DOHH2 (cell line): ENCODE measurements at regions not wholly inside any gene's neighbourhood (a gene's known extent, or its start where the extent isn't known, plus 50 kb on each side); places are given as distances from the start of the nearest gene placed in this dataset.

Experiments
- H3F3A ChIP-seq: fragments of 200-600 bp; sonication (generic), shearing (Covaris generic); 2 replicates; pipeline ENCODE4 v1.6.0; 2016; ENCODE audit warnings: antibody characterized with exemption, mild to moderate bottlenecking; ENCODE audit not compliant: control insufficient read depth, insufficient read depth
- H3K27ac ChIP-seq: fragments of 200-600 bp; sonication (generic); 2 replicates; pipeline ENCODE4 v1.5.1; 2014; ENCODE audit warnings: low read depth, mild to moderate bottlenecking, low read length, moderate library complexity
- H3K27me3 ChIP-seq: fragments of 200-600 bp; sonication (generic); 2 replicates; pipeline ENCODE4 v1.6.1; 2014; ENCODE audit warnings: mild to moderate bottlenecking, low read length, mixed read lengths; ENCODE audit not compliant: control insufficient read depth
- H3K36me3 ChIP-seq: fragments of 200-600 bp; sonication (generic); 2 replicates; pipeline ENCODE4 v1.6.1; 2014; ENCODE audit warnings: mild to moderate bottlenecking, low read length, moderate library complexity, mixed read lengths; ENCODE audit not compliant: control insufficient read depth
- H3K4me1 ChIP-seq: fragments of 200-600 bp; sonication (generic); 2 replicates; pipeline ENCODE4 v1.6.1; 2014; ENCODE audit warnings: mild to moderate bottlenecking, low read length, mixed read lengths; ENCODE audit not compliant: control insufficient read depth
- H3K4me2 ChIP-seq: fragments of 200-600 bp; sonication (generic); 2 replicates; pipeline ENCODE4 v1.6.0; 2014; ENCODE audit warnings: mild to moderate bottlenecking, low read length, moderate library complexity
- H3K4me3 ChIP-seq: fragments of 200-600 bp; sonication (generic); 2 replicates; pipeline ENCODE4 v1.5.1; 2014; ENCODE audit warnings: mild to moderate bottlenecking, low read length, mixed read lengths
- H3K79me2 ChIP-seq: fragments of 200-600 bp; sonication (generic); 2 replicates; pipeline ENCODE4 v1.6.1; 2014; ENCODE audit warnings: mild to moderate bottlenecking, low read length, mixed read lengths; ENCODE audit not compliant: control insufficient read depth
- H3K9me2 ChIP-seq: fragments of 200-600 bp; sonication (generic); replicated peaks from 2 replicates; pipeline ENCODE4 v1.6.1; 2014; ENCODE audit warnings: mild to moderate bottlenecking, low read length, mixed read lengths; ENCODE audit not compliant: control insufficient read depth
- H3K9me3 ChIP-seq: fragments of 200-600 bp; sonication (generic); 2 replicates; pipeline ENCODE4 v1.6.1; 2014; ENCODE audit warnings: antibody characterized with exemption, low read length, mixed read lengths; ENCODE audit not compliant: control insufficient read depth, insufficient read depth
- H4K20me1 ChIP-seq: fragments of 200-600 bp; sonication (generic); 2 replicates; pipeline ENCODE4 v1.6.0; 2014; ENCODE audit warnings: low read depth, mild to moderate bottlenecking, antibody characterized with exemption, low read length, moderate library complexity; ENCODE audit not compliant: control insufficient read depth, insufficient read depth
- CTCF ChIP-seq: fragments of 200-600 bp; sonication (generic); IDR thresholded peaks from one replicate; pipeline ENCODE4 v1.5.1; 2014; ENCODE audit warnings: antibody characterized with exemption, mild to moderate bottlenecking, low read depth, low read length; ENCODE audit not compliant: poor library complexity, severe bottlenecking
- EZH2phosphoT487 ChIP-seq: fragments of 200-600 bp; sonication (generic); IDR thresholded peaks from 2 replicates; pipeline ENCODE4 v1.6.1; 2017; ENCODE audit warnings: borderline replicate concordance, mild to moderate bottlenecking, antibody characterized with exemption, low read length, moderate library complexity, mixed read lengths

GRCh38 chr1:68795956-68796355 lies 299.1 kb upstream of the DEPDC1 start:
- Histone ChIP-seq H3K27me3 (no peaks in the 10 kb centered on the region), H3K79me2 (no peaks in the 10 kb centered on the region), H3K27ac (no peak overlapping the region), H3K4me2 (no peak overlapping the region), H3K4me1 (peaks cover 3% of the 10 kb centered on the region; the same call in 1 of the 2 replicates), H3F3A (no peaks in the 10 kb centered on the region), H3K9me2 (no peaks in the 10 kb centered on the region), H3K36me3 (no peaks in the 10 kb centered on the region), H3K9me3 (no peaks in the 10 kb centered on the region), H3K4me3 (no peak overlapping the region), H4K20me1 (no peaks in the 10 kb centered on the region)
- no peak for TF ChIP-seq EZH2phosphoT487
- TF ChIP-seq CTCF = no peak

GRCh38 chr1:68796888-68797287 lies 300.0 kb upstream of the DEPDC1 start:
- no peaks in the 10 kb centered on the region for H4K20me1 ChIP-seq
- no peak overlapping the region for H3K27ac ChIP-seq
- TF ChIP-seq CTCF (no peak), EZH2phosphoT487 (no peak)
- no peaks in the 10 kb centered on the region for H3K9me2 ChIP-seq
- H3K4me3 ChIP-seq = no peak overlapping the region
- peaks cover 3% of the 10 kb centered on the region; the same call in 1 of the 2 replicates for H3K4me1 ChIP-seq
- H3K79me2 ChIP-seq = no peaks in the 10 kb centered on the region
- no peaks in the 10 kb centered on the region for H3K27me3 ChIP-seq
- no peak overlapping the region for H3K4me2 ChIP-seq
- H3K9me3 ChIP-seq = no peaks in the 10 kb centered on the region
- H3K36me3 ChIP-seq = no peaks in the 10 kb centered on the region
- H3F3A ChIP-seq = no peaks in the 10 kb centered on the region

GRCh38 chr1:68798071-68798470 lies 301.2 kb upstream of the DEPDC1 start:
- Histone ChIP-seq H3K4me3 (no peak overlapping the region), H3K79me2 (no peaks in the 10 kb centered on the region), H3F3A (no peaks in the 10 kb centered on the region), H3K4me1 (peaks cover 3% of the 10 kb centered on the region; the same call in 1 of the 2 replicates), H4K20me1 (no peaks in the 10 kb centered on the region), H3K4me2 (no peak overlapping the region), H3K36me3 (no peaks in the 10 kb centered on the region), H3K27me3 (no peaks in the 10 kb centered on the region), H3K9me3 (no peaks in the 10 kb centered on the region), H3K27ac (no peak overlapping the region), H3K9me2 (no peaks in the 10 kb centered on the region)
- TF ChIP-seq EZH2phosphoT487 (no peak), CTCF (no peak)

GRCh38 chr1:68799096-68799495 lies 302.2 kb upstream of the DEPDC1 start:
- Histone ChIP-seq H3K36me3 (no peaks in the 10 kb centered on the region), H3K4me2 (no peak overlapping the region), H3F3A (no peaks in the 10 kb centered on the region), H3K9me2 (no peaks in the 10 kb centered on the region), H3K79me2 (no peaks in the 10 kb centered on the region), H3K9me3 (no peaks in the 10 kb centered on the region), H3K27ac (no peak overlapping the region), H3K27me3 (no peaks in the 10 kb centered on the region), H3K4me1 (no peaks in the 10 kb centered on the region), H3K4me3 (no peak overlapping the region), H4K20me1 (no peaks in the 10 kb centered on the region)
- no peak for TF ChIP-seq EZH2phosphoT487
- TF ChIP-seq CTCF = no peak
